GM19043 (cell line): ENCODE measurements at regions not wholly inside any gene's neighbourhood (a gene's known extent, or its start where the extent isn't known, plus 50 kb on each side); places are given as distances from the start of the nearest gene placed in this dataset.

Experiments used
- ATAC-seq: cut with Tn5 transposase; IDR thresholded peaks from one replicate; pipeline ENCODE4 v1.9.1; 2021; ENCODE audit warnings: low read depth; ENCODE audit not compliant: unreplicated experiment

DNA sequence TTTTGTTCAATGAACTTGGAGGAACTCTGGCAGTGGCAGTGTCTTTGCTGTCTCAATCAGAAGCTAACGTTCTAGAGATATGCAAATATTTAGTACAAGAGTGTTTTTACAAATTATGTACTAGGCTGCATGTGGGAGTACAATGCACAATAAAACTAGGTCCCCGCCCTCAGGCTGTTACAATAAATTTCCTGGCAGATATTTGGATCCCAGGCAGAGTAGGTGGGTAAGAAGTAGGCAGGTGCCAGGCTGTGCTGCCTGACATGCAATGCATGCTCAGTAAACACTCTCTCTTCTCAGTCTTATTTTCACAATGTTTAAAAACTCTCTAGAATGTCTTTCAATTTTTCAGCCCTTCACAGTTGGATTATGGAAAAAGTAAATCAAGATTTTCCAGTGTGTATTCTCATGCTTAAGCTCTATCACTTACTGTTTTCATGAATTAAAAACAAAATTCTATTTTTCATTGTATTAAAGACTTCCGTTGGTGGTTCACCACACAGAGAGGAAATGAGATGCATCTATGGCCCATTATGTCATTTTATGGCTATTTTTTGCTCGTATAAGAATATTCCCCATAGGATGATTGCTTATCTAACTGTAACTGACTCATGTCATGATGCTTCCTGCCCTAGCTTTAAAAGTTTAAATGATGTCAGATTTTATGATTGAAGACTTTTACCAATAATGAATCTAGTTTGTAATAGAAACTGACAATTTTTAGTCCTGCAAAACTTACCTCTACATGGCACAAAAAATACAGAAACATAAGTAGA is 346.1 kb downstream of the RND3 start:
- ATAC-seq, result no peak

DNA sequence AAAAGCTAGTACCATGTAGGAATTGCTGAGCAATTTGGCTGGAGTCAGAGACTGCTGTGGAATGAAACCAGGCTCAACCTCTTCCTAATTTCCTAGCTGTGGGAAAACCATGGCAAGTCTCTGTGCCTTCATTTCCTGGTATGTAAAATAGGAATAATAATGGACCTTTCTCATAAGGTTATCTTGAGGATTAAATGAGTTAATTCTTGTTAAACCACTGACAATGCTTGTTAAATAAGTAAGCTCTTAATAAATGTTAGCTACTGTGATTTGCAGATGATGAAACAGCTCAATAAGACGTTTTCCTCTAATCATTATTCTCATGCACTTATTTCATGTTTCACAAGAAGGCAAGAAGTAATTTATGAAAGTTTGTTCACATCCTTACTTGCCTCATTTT is 346.7 kb downstream of the RND3 start:
- ATAC-seq, result no peak

DNA sequence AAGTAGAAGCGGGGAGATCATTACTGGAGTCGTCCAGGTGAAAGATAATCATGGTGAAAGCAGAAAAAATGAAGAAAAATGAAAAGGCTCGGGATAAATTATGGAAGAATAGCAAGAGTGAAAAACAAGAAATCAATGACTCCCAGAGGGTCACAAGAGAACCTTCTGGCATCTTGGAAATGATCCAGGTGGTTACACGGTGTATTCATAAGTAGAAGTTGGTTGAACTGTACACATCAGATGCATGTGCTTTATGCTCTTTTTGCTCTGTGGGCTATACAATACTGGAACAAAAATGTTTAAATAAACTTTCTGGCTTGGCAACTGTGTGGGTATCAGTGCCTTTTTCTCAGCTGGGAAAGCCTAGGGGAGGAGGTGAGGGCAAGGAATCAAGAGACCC is 348.9 kb downstream of the RND3 start:
- ATAC-seq, result no peak

DNA sequence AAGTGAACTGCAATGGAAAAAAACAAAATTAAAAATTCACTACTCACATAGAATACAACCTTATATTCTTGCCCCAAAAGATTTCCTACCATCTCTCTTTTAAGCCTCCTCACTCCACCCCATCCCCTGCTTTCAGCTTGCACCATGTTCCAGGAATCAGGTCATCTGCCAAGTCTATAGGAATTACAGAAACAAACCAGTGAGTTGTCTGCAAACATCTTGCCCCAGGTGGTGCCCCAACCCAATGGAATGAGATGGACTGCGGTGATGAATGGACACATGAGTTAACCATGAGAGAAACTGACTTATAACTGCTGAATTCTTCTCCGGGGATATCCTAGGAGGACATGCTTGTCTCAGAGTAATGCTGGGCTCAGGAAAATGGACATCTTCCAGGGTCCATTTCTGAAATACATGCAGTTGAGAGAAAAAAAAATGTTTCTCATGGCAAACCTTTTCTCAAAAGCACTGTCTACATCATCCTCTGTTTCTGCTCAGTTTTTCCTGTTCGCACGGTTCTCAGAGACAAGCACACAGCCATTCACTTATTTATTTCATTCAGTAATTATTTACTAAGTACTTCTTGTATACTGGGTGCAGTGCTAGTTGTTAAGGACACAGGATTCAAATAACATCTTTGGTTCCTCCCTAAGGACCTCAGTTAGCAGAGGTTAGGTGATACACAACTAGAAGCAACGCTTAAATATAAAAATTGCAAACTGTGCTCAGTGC is 350.0 kb downstream of the RND3 start:
- ATAC-seq, result no peak

DNA sequence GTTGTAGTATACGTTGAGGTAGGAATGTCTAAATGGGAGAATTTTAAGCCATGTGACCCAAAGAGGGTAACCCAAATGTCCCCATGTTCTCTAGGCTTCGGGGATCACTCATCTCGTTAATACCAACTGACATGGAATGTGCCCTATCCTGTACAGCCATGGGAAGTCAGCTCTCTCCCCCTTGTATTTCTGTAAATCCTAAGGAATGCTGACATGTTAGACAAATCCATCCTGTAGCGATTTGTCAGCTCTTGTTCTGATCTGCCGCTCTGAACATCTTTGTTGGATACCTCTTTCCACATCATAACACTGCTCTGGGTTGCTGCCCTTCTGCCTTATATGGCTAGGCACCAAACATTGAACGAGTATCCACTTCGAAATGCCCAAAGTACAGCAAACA is 350.6 kb downstream of the RND3 start:
- ATAC-seq, result no peak

DNA sequence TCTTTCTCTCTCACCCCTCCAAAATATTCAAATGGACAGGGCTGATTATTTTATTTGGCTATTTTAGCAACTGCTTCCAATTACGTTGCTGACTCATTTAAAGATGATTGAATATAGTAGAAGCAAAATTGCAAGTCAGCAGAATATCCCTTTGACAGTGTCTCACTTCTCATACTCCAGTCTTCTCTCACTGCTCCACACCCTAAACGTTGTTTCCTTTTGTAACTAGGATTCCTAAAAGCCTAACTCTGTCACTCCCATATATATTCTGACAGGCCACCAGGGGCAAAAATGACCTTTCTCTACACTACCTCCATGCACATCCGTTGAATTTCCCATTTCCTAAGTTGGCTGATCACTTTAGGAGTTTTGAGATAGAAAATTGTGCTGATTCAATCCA is 351.1 kb downstream of the RND3 start:
- no peak for ATAC-seq

DNA sequence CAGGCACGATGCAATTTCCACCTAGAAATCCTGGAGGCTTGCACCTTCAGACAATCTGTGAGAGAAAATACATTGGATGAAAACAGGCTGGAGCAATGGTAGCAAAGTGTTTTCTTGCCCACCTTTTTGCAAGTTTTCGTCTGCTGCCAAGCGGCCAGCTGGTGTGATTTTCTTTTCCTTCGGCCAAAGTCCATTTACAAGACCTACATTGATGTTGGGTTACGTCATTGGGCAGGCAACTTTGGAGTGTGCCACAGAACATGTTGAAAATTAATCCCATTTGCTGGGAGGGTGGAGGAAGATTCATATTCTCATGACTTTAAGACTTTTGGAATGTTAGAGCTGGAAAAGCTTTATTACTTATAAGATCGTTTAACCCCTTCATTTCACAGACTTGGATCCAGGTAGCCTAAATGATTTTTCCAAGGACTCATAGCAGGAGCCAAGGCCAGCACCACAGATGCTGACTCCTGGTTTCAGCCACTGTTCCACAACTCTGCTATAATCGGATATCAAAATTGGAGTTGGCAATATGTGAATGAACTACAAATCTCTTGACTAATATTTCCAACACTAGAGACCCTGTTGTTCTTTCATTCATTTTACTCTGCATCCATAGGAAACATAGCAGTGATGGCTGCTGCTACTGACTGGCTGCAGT is 352.1 kb downstream of the RND3 start:
- ATAC-seq, result no peak

- ATAC-seq, result no peak
Observed at GRCh38 chr2:150134223-150134857, 353.1 kb downstream of the RND3 start.

GRCh38 chr2:150133623-150134022 is 353.8 kb downstream of the RND3 start:
- ATAC-seq, result peak; percentile 88

DNA sequence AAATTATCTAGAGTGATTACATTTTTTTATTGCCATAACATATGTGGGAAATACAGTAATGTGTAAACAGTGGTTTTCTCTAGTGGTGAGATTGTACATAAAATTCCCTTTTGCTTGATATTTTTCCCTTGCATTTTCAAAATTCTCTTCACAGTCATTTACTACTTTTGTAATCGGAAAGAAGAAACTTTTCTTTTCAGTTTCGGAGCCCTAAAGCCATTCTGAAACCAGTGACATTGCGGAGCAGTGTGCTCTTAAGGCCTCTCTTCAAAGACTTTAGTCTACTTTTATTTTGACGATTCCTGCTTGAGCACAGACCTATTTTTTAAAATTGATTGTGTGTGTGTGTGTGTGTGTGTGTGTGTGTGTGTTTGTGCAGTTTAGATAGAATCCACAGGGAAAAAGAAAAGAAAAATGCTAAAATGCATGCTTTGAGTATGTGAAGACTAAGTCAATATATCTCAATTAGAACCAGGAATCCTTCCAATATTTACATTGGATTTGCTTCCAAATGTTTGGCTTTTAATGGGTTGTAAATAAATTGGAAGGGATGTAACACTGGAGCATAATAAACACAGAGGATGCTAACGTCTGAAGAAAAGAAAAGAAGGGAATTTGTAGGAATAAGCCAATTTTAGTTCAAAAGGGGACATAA is 357.4 kb downstream of the RND3 start:
- no peak for ATAC-seq

DNA sequence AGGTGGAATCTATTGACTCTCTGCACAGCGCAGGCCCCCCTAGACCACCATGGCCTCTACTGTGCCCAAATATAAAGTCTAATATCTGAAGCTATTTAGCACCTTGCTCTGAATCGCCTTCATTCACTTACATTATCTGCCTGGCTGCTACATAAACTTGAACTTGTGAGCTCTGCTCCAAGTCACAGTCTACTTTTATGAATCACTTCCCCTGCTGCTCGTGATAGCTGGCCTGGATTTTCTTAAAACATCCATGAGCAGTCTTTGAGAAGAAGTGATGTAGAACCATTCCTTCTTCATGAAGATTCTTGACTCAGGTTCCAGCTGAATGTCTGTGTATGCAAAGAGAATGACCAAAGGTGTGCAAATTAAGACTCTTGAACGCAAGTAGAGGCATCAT is 359.5 kb downstream of the RND3 start:
- ATAC-seq, result no peak

GRCh38 chr2:150127346-150127990 is 360.0 kb downstream of the RND3 start:
- no peak for ATAC-seq

- ATAC-seq, result no peak
Observed at GRCh38 chr2:150126839-150127238, 360.6 kb downstream of the RND3 start.

DNA sequence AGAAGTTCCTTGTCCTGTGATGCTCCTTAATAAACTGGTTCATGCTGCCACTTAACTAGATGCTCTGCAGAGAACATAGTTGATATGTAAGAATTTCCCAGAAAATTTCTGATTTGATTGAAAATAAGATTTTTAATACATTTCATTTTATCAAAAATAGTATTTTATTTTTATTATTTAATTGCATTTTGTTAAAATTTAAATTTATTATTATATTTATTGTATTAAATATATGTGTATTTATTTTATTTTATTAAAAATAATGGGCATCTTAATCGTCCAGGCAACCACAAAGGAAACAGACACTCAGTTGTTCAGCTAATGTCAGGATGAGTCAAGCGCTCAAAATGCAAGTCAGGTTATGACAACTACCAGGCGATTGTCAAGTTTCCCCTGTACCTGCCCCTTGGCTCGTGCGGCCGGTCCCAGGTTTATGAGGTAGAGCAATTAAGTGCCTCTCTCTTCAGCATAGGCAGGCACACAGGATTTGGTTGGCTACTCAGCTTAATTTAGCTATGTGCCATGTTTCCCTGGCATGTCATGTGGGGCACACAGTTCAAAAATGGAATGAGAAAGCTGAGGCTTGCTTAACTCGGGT is 361.2 kb downstream of the RND3 start:
- no peak for ATAC-seq

GRCh38 chr2:150125708-150126107 is 361.8 kb downstream of the RND3 start:
- ATAC-seq, result no peak

DNA sequence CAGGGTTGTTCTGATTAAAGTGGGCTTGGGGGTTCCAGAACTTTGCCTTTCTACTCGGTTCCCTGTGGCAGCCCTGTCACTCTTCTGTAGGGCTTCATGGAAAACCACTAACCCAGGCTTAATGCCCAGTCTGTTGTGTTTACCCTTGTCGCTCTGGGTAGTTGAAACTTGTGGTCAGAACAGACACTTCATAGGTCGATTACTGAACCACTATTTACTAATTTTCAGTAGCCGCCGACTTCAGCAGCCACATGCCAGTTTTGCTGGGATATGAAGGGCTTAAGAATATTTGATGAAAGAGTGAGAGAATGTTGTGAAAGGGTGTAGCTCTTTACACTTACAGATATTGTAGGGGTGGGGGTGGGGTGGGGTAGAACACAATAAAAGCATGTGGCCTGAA is 362.3 kb downstream of the RND3 start:
- ATAC-seq, result no peak

DNA sequence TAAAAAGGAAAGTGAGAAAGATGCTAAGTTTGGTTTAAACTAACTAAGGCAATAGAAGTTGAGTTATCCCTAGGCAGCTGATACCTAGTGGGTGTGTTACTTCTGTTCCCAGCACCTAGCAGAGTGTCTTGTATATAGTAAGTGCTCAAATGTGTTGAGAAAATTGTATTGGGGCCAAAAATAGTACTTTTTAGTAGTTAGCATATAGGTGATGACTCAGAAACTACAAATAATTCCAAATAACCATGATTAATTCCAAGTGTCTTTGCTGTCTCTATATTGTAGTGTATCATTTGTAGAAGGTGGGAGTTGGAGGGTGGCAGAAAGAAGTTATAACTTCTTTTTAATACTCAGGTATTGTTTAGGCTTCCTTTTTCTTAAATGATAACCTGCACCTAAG is 362.7 kb downstream of the RND3 start:
- ATAC-seq, result no peak

DNA sequence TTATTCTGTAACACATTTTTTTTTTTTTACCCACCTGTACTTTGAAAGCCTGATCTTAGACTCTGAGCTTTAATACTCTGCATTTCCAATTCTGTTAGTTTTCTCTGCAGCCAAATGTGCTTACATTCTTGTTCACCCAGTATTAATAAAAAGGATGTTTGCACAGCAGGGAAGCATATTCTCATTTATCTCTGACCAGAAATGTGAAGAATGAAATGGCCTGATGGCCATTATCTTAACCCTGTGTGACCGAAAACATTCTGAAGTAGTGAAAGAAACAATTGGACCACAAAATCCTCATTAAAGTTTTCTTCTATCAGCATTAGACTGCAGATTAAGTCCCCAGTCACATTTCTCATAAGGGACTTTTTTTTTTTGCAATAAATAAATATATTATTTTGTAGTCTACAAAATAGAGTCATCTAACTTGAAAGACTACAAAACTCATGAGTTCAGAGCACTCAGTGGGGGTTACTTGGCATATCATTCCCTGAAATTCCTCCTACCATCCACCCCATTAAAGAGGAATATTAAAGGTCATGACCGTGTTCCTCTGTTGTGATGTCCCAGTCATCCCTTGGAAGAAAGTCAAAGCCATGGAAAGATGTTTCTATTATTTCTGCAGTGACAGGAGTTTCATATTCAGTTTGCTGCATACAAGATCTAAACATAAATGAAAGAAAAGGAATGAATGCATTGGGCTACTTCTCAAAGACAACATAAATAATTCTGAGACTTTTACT is 364.4 kb downstream of the RND3 start:
- ATAC-seq, result no peak

- no peak for ATAC-seq
Observed at GRCh38 chr2:150122156-150122555, 365.3 kb downstream of the RND3 start.
